BJ (cell line): ENCODE measurements at regions not wholly inside any gene's neighbourhood (a gene's known extent, or its start where the extent isn't known, plus 50 kb on each side); places are given as distances from the start of the nearest gene placed in this dataset.

Source experiments
- CTCF ChIA-PET: fragments of 350-600 bp; formaldehyde crosslinking; extraction: SDS; loops from one replicate; lab custom pipeline; 2021; ENCODE audit warnings: antibody characterized with exemption, inconsistent platforms; lab: Yijun Ruan, JAX
- POLR2A ChIA-PET: fragments of 300-600 bp; sonication (Branson Sonifier 250); formaldehyde crosslinking; extraction: SDS; loops from one replicate; lab custom pipeline; 2021; ENCODE audit warnings: antibody characterized with exemption; lab: Charles Lee
- DNase-seq: peaks from one replicate; pipeline ENCODE4 v3.0.0-alpha.2; 2011; ENCODE audit warnings: low read depth
- H3K27me3 ChIP-seq: 2 replicates; pipeline ENCODE4 v1.6.0; 2011; ENCODE audit warnings: low read length; ENCODE audit not compliant: control insufficient read depth, insufficient read depth
- H3K36me3 ChIP-seq: 2 replicates; pipeline ENCODE4 v1.5.1; 2011; ENCODE audit warnings: low read length; ENCODE audit not compliant: control insufficient read depth, insufficient read depth
- H3K4me3 ChIP-seq: 2 replicates; pipeline ENCODE4 v1.5.1; 2011; ENCODE audit warnings: low read depth, mild to moderate bottlenecking, control low read depth, low read length
- TF ChIP-seq, protein P1 (sequence below): IDR thresholded peaks from 2 replicates; pipeline ENCODE4 v1.5.1; 2011; ENCODE audit warnings: low read depth, mild to moderate bottlenecking, control low read depth, inconsistent platforms, low read length, moderate library complexity; ENCODE audit not compliant: insufficient read depth

DNA sequence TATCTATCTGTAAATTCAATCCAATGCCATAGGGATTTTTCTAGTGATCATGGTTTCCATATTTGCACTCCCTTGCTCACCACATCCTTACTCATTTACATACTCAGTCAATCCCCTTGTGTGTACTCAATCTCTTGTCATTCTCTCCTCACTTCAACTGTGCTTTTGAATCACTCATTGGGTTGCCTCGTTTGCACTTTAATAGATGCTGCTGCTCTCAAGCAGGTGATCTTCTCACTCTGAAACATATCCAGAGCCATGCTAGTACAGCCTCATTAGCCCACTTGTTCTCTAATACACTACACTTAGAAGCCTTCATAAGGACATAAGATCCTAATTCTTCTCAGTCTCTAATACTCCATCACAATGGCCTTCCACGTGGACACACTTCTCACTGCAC is 507.9 kb downstream of the TECRL start:
- no peaks in the 10 kb centered on the region for H3K36me3 ChIP-seq
- ChIA-PET CTCF (no interaction called here), POLR2A (no interaction called here)
- H3K4me3 ChIP-seq, result no peak overlapping the region
- TF ChIP-seq, protein P1, sequence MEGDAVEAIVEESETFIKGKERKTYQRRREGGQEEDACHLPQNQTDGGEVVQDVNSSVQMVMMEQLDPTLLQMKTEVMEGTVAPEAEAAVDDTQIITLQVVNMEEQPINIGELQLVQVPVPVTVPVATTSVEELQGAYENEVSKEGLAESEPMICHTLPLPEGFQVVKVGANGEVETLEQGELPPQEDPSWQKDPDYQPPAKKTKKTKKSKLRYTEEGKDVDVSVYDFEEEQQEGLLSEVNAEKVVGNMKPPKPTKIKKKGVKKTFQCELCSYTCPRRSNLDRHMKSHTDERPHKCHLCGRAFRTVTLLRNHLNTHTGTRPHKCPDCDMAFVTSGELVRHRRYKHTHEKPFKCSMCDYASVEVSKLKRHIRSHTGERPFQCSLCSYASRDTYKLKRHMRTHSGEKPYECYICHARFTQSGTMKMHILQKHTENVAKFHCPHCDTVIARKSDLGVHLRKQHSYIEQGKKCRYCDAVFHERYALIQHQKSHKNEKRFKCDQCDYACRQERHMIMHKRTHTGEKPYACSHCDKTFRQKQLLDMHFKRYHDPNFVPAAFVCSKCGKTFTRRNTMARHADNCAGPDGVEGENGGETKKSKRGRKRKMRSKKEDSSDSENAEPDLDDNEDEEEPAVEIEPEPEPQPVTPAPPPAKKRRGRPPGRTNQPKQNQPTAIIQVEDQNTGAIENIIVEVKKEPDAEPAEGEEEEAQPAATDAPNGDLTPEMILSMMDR, result no peak
- no peak for DNase-seq
- no peaks in the 10 kb centered on the region for H3K27me3 ChIP-seq

DNA sequence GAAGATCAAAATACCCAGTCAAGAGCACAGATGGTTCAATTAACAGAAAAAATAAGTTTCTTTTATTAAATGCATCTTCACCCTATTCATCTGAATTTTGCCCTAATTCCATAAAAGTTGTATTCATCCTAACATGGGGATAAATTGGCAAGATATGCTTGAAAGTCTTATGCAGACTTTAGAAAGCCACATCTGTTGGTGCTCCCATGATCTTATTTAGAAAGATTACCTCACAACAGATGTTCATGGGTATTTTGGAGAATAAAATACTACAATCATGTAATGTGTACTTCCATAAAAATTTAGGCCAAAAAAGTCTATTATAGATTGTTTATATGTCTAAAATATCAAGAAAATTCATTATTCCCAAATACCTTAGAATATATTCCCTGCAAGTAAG is 510.3 kb downstream of the TECRL start:
- Histone ChIP-seq H3K4me3 (no peak overlapping the region), H3K27me3 (no peaks in the 10 kb centered on the region), H3K36me3 (no peaks in the 10 kb centered on the region)
- TF ChIP-seq, protein P1, result no peak
- no peak for DNase-seq
- ChIA-PET POLR2A (no interaction called here), CTCF (no interaction called here)

DNA sequence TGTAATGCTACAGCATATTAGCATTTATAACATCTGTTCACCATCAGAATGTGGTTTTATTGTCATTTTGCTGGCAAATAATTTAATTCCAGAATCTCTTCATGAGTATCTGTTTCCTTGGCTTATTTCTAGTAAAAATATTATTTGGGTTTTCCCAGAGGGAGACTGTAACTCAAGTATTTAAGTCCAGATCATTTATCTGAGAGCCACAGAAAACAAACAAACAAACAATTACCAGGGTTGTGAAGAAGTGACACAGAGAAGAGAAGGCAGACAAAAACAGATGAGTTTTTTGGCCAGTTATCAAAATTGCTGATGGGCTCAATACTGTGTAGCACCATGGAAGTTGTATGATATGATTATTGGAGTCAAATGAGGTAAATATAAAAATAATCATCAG is 515.1 kb downstream of the TECRL start:
- POLR2A ChIA-PET, result no interaction called here
- no peak overlapping the region for H3K4me3 ChIP-seq

DNA sequence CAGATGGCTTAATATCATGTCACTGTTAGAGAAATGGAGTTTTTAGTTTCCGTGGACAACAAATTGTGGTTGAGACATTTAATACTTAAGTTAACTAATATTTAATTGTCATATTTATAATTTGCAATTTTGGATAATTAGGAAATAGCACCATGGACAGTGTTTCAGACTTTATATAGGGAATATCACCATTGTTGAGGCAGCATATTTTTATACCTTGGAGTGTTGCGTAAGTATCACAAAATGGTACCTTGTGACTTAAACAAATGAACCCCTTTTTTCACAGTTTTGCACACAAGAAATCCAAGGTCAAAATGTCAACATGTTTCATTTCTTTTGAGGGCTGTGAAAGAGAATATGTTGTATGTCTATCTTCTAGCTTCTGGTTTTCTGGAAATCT is 539.9 kb downstream of the TECRL start:
- Histone ChIP-seq H3K27me3 (no peaks in the 10 kb centered on the region), H3K36me3 (no peaks in the 10 kb centered on the region), H3K4me3 (no peak overlapping the region)
- ChIA-PET CTCF (no interaction called here), POLR2A (no interaction called here)
- TF ChIP-seq, protein P1, result no peak
- no peak for DNase-seq

More for the DNA sequence above, 515.1 kb downstream of the TECRL start:
- Histone ChIP-seq H3K27me3 (no peaks in the 10 kb centered on the region), H3K36me3 (no peaks in the 10 kb centered on the region)
- CTCF ChIA-PET, result no interaction called here
- DNase-seq, result no peak
- TF ChIP-seq, protein P1, result no peak

DNA sequence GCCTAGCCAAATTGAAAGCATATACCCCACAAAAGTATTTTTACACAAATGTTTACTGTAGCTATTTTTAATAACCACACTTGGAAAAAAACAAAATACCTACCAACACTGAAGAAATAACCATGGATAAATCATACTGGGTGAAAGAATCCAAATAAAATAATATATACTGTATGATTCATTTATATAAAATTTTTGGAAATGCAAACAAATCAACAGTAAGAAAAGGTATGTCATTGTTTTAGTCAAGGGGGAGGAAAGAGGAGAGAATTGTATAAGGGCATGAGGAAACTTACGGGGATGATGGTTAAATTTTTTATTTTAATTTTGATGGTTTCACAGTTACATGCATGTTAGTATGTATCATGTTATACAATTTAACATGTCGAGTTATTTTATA is 557.8 kb downstream of the TECRL start:
- no peak overlapping the region for H3K4me3 ChIP-seq
- TF ChIP-seq, protein P1, result no peak
- ChIA-PET POLR2A (no interaction called here), CTCF (no interaction called here)
- no peaks in the 10 kb centered on the region for H3K36me3 ChIP-seq
- no peaks in the 10 kb centered on the region for H3K27me3 ChIP-seq
- no peak for DNase-seq
